Hindlimb muscle (tissue), 1 donor: ENCODE measurements at regions not wholly inside any gene's neighbourhood (a gene's known extent, or its start where the extent isn't known, plus 50 kb on each side); places are given as distances from the start of the nearest gene placed in this dataset.
"Not testable (repeated sequence)": the region's sequence is repeated elsewhere in the genome, so short reads cannot be mapped to it uniquely, and the experiment has no call there.

ENCODE experiments used
- DNase-seq: peaks from one replicate; pipeline ENCODE4 v3.0.0-alpha.2; 2013

DNA sequence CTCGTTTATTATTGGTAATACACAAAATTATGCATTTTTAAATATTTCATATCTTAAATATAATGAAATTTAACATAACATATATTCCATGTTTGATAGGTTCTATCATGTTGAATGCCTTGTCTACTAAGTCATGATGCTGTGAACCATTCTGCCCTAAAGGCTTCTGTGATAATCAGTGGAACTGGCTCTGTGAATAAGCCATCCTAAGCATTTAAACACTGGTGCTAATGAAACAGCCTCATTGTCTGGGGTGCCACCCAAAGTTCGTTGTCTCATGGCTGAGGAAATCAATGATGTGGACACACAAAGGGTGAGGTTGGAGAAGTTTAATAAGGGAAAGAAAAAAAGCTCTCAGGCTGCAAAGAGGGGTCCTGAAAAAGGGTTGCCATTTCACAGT is 264.7 kb upstream of the ZRANB2 start:
- no peak for DNase-seq

DNA sequence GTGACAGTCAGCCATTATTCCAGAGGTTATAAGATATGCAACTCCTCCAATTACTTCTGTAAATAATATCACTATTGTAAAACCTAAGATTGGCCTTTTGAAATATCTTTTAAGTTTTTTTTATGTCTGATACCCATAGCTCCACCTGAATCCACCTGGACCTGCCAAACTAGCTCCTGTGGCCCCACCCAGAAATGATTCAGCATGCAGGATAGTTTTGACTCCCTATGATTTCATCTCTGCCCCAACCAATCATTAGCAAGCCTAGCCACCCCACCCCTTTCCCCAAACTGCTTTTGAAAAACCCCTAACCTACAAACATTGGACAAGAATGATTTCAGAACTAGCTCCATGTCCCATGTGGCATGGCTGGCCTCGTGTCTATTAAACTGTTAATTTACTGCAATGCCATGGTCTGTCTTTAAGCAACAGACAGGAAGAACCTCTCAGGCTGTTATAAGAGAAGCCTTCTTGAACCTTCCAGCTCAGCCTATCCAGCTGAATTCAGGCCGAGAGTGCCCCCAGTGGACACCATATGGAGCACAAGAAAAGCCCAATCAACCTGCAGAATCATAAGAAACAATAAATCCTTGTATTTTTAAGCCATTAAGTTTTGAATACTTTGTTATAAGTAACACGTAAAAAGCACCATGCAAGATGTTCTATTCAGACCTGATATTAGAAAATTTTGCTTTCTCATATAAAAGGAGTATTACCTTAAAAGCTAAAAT is 263.0 kb upstream of the ZRANB2 start:
- no peak for DNase-seq

DNA sequence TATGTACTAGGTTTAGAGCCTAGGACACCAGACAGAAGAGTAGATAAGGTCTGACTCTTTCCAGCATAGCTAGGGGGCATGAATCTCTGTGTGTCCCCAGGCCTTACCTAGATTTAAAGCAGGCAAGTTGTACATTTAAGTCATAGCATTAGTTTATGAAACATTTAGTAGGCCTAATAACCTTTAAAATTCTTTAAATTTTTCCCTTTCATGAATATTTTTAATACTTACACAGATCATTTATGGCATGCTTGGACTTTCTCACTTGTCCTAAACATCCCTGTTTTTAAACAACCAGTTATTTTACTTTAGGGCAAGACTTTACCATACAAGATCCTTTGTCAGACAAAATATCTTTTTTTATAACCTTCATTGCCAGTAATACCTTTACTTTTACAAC is 258.4 kb upstream of the ZRANB2 start:
- no peak for DNase-seq

DNA sequence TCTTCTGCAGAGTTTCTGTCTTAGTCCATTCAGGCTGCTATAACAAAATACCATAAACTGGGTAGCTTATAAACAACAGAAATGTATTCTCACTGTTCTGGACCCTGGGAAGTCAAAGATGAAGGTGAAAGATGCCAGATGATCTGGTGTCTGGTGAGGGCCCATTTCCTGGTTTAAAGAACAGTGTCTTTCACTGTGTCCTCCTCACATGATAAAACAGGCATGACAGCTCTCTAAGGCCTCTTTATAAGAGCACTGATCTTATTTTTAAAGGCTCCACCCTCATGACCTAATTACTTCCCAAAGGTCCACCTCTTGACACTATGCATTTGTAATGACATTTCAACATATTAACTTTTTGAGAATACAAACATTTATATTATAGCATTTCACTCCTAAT is 250.2 kb upstream of the ZRANB2 start:
- DNase-seq = no peak

DNA sequence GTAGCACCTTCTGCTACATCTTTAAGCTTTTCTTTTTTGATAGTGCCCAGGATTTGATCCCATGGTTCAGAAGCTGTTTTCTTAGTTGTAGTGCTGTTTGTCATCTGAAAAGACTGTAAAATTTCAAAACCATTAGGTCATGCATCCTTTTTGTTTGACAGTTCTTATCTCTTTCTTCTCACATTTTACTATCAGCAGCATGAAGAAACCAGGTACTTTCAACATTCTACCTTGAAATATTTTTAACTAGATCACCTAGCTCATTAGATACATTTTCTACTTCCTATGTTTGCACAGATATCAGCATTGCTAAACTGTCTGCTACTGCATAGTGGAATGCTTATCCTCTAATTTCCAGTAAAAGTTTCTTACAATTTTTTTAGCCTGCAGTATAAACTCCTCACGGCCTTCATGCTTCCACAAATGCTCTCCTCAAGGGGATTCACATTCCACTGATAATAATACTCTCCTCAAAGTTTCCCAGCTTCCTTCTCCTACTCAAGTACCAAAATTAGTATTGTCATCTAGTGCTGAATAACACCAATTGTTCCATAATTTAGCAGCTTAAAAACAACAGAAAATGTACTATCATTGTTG is 243.9 kb upstream of the ZRANB2 start:
- DNase-seq = no peak

DNA sequence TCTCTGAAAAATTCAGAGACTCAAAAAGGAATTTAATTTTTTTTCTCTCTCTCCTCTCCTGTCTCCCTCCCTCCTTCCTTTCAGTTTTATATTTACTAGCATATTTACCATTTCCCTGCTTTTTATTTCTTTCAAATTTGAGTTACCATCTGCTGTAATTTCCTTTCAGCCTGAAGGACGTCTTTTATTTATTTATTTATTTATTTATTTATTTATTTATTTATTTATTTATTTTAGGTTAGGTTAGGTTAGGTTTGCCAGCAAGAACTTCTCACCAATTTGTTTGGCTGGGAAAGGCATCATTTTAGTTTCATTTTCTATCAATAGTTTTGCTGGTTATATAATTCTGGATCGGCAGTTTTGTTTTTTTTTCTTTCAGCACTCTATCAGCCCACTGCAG is 231.7 kb upstream of the ZRANB2 start:
- no peak for DNase-seq

DNA sequence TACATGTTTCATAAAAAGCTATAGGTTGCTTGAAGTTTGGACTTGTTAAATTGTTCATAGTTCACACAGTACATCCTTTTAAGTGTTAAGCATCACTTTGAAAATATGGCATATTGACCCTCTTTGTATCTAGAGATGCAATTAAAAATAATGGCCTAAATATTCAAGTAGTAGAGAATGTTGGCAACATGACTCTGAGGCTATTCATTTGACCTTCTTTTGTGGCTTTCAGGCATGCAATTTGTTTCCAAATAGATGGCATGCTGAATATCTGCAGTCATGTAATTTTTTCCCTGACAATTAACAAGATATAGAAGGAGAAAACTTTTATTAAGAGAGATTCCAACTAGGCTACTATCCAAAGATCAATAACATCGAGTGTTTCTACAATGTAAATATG is 230.5 kb upstream of the ZRANB2 start:
- DNase-seq = no peak

DNA sequence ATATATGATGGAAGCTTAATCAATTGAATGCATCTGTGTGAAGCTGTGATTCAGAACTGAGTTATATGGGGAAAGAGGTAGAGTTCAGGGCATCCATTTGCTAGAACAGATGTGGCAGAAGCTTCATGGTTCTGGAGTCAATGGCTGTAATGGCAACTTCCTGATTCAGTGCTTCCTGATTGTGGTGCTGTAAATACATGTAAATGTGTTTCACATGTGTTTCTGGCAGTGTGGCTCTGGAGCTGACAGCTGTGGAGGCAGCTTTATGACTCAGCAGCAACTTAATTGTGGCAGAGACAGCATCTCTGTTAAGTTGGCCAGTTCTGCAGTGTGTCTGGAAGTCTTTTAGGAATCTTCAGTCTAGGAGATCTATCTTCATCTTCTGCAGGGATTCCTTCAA is 226.6 kb upstream of the ZRANB2 start:
- DNase-seq = peak; percentile 37

DNA sequence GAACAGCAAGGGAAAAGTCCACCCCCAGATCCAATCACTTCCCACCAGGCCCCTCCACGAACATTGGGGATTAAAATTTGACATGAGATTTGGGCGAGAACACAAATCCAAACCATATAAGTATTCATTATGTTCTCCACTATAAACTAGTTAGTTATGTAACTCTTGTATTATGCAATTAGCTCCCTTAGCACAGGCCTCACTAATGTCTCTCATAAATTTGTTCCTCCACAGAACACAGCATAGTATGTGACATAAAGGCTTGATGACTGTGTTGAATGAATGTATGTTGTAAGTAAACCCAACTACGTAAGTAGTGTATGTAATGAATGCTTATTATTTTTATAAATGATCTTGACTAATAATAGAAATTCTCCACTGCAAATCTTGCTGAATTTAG is 223.3 kb upstream of the ZRANB2 start:
- DNase-seq = no peak

DNA sequence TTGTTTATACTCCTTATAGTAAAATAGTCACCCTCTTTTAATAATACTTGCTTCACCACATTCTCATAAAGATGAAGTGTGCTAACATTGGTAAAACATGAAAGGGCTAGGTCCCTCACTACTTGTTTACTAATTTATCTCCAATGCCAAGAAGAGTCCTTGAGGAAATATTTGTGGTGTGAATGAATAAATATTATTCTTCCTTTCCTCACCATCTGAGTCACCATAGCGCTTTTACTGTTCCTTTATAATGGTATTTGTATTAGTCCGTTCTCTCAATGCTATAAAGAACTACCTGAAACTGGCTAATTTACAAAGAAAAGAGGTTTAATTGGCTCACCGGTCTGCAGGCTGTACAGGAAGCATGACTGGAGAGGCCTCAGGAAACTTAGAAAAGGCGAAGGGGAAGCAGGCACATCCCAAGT is 222.8 kb upstream of the ZRANB2 start:
- DNase-seq = no peak

DNA sequence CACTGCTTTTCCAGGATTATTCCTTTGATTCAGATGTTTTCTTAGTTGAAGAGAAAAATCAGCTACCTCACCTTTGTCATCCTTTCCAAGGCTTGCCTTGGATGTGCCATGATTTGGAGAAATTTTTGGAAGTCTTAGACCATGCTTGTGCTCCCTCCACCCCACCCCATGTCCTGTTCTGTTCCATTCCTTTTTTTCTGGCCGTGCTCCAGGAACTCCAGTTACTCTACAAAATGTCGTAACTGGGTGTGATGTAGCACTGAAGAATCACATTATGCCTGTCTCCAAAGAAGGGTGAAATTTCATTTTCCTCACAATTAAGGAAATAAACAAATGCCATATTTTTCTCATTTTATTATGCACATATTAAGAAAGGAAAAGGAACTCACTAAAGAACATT is 217.8 kb upstream of the ZRANB2 start:
- DNase-seq = no peak

DNA sequence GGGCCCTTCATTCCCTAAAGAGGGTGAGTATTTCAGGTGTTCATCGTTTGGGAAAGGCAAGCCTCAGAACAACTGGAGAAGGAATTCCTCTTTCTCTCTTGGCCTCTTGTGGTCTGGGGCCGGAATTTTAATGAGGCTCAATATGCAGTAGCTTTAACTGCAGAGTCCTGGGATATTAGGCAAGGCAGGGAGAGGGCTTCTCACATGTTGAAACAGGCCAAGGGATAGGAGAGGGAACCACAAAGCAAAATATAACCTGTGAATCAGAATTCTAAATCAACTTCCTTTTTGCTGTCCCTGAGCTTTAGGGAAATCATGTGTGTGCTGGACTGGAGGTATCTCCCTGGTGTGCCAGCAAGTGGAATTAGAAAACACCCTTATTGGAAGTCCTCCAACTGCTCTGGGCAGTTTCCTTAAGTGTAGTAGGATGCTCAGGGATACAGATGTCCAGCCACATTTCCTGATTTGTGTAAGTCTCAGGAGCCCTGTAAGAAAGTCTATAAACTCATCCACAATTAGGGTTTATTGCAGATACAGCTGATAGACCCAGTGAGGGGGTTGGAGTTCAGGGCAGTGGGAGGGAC is 215.8 kb upstream of the ZRANB2 start:
- DNase-seq = no peak

DNA sequence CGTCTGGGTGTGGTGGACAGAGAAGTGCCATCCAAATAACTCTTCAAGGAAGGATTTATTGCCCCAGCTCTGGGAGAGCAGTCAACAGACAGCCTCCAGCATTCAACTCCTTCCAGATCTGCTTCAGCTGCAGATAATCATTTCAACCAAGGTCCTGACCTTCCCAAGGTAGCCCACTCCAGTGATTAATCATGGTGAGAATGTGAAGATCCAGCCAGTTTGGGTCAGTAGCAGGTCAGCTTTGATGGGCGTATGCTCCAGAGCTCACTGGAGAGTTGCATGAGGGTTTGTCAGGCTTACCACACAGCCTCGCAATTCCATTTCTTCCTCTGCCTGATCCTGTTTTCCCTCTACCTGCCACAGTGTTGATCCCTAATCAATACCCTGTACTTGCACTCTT is 214.5 kb upstream of the ZRANB2 start:
- DNase-seq = no peak

DNA sequence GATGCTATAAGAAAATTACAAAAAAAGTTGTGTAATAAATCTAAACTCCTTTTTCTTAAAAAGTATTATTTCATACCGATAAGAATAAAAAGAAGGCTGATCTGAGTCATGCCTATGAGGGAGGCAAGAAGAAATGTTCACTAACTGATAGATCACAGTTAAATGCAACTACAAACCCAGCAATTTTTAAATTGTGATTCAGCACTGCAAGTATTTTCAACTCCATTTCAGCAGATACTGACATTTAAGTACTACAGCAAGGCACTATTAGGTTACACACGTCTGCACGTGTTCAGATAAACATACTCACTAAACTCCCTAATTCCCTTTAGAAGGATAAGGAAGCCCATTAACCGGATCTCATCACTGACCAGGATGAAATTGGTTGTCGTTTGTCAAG is 213.3 kb upstream of the ZRANB2 start:
- no peak for DNase-seq

DNA sequence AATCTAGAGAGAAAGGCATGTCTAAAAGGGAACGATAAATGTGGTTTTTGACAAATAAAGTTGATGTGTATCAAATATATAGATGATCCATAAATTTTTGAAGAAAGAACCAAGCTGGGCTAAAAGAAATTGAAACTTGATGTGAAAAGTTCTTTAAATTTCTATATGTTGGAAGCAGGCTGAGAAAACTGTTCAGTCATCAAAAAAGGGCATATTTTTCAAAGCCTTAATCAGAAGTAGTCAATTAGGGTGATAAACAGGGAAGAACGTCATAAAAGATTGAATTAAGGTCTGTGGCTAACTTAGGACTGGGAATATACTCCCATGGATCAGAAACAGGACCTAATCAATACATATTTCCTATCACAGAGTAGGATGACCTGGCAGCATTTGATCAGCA is 211.4 kb upstream of the ZRANB2 start:
- no peak for DNase-seq

DNA sequence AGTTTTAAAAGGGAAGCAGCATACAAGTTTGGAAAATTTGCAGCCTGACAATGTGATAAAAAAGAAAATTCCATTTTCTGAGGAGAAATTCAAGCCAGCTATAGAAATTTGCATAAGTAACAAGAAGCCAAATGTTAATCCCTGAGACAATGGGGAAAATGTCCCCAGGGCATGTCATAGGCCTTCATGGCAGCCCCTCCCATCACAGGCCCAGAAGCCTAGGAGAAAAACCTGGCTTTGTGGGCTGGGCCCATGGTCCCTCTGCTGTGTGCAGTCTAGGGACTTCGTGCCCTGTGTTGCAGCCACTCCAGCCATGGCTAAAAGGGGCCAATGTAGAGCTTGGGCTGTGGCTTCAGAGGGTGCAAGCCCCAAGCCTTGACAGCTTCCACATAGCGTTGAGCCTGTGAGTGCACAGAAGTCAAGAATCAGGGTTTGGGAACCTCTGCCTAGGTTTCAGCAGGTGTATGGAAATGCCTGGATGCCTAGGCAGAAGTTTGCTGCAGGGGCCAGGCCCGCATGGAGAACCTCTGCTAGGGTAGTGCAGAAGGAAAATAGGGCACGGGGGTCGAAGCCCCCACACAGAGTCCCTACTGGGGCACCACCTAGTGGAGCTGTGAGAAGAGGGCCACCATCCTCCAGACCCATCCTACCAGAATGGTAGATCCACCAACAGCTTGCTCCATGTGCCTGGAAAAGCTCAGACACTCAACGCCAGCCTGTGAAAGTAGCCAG is 209.8 kb upstream of the ZRANB2 start:
- DNase-seq = not testable (repeated sequence)

DNA sequence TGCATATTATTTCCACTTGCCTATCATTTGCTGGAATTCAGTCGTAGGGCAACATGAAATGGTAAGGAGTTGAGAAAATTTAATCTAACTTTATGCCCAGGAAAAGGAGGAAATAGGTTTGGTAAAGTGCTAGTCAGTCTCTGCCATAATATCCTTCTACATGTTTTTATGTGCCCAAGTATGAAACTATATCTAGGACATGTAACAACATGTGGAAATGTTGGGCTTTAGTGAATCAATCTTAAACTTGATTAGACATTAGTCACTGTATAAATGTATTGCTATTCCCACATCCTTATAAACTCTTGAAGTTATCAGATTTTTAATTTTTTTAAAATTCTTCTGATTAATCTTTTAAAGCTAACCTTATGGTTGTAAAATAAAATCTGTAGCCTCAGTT is 204.7 kb upstream of the ZRANB2 start:
- DNase-seq = no peak

DNA sequence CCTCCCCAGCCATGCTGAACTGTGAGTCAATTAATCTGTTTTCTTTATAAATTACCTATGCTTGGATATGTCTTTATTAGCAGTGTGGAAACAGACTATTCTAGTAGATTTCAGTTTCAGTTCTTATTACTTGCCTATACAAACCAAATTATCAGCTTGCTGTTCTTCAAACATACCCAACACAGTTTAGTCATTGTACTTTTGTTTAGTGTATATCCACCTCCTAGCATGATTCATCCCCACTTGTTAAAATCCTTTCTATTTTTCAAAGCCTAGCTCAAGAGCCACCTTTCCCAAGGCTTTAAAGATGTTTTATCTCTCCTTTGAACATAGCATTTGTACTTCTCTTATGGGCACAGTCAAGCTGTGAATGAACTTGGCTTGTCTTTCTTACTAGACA is 195.6 kb upstream of the ZRANB2 start:
- no peak for DNase-seq

DNA sequence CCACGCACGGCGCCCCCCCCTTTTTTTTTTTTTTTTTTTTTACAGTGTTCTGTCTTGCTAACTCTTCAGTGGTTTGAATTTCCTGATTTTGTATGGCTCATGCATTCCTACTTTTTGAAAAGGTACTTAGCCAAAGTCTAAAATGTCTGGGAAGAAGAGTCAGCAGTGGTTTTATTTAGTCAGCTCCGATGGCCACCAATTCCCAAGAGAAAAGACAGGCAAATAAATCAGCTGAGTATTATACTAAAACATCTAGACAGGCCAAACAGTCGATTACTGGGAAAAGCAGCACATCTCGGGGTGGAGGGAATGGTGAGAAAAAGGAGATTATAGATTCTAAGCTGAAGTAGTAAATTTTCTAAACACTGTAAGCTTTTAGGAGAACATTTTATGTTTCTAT is 192.5 kb upstream of the ZRANB2 start:
- no peak for DNase-seq

DNA sequence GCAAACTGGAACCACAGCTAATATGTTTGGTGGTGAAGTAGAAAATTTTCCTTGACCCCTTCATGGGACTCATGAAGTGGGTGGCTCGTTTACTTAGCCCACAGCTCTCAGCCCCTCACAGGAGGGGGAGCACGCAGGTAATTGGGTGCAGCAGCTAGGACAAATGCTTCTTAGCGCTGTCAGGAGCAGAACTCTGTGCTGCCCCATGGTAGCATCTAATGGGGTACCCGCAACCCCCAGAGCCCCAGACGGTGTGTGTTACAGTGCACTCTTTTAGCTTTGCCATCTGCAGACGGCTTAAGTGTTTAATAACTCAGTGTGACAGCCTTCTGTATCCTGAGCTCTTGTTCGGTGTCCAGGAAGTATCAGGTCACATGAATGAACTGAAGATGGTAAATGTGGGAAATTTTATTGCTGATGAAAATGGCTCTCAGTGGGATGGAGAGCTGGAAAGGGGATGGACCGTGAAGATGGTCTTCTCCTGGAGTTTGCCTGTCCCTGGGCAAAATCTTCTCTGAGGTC is 189.6 kb upstream of the ZRANB2 start:
- no peak for DNase-seq

DNA sequence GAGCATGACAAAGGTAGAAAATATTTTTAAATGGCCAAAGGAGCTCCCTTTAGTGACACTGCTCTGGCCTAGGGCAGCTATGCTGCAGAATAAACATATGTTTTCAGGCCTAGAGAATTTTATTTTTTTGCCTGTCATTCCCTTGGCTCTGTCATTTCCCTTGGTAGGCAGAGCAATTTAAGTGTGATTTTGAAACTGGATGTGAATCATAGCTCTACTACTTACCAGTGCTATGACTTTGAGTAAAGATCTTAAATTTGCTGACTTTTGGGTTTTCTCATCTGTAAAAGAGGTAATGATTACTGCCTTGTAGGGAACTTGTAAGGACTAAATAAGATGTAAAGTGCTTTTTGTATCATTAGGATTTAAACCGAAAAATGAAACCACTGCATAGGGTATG is 189.0 kb upstream of the ZRANB2 start:
- no peak for DNase-seq

DNA sequence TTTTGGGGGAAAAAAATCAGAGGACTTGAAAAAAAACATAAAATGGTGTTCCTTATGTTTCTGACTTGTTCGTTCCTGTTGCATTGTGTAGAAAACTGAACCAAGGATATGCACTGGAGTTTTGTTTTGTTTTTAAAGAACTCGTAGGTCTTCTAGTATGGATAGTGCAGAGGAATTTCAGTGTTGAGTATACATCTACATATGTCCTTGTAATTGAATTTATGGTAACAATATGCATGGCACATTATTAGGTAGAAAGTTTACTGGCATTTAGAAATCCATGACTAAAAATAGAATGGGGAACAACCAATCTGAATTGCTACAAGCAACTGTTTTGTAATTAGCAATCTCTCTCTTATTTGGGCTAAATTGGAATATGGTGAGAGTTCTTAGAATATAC is 188.3 kb upstream of the ZRANB2 start:
- DNase-seq = no peak

DNA sequence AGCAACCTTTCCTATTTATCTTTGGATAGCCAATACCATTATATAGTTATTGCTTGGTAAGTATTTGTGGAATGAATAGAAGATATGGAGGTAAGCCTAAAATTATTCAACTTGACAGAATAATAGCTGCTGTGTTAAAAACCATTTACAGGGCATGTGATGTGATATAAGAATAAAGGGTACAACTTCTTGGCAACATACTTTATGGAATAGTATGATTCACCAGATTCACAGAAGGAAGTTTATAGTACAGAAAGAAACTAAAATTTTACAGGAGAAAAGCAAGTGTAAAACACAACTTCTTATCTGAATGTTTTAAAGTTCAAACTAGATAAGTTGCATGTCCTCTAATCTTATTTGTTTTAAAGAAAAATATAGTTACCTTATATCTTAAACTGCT is 186.4 kb upstream of the ZRANB2 start:
- DNase-seq = no peak

DNA sequence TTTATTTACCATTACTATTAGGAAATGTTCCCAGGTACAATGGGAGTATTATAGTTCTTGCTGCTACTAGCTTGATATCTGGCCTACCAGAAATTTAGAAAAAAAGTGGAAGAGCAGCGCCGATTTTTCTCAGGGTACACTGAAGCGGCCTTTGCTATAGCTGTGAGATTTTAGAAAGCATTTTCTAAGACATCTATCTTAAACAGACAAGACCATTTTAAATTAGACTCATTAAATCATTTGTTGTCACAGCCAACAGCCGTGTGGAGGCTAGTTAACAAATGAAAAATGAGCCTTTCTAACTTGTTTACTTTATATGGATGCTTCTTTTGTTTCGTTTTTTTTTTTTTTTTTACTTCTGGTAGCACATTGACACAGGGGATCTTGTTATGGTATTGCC is 183.2 kb upstream of the ZRANB2 start:
- no peak for DNase-seq
